Trophoblast cell (in vitro differentiated cells and primary cell): ENCODE measurements at regions not wholly inside any gene's neighbourhood (a gene's known extent, or its start where the extent isn't known, plus 50 kb on each side); places are given as distances from the start of the nearest gene placed in this dataset.

Experiments used
- DNase-seq, 2 donors: peaks; one replicate each; pipeline ENCODE4 v3.0.0-alpha.2; 2016
- H2AFZ ChIP-seq: 2 replicates; pipeline ENCODE4 v1.6.1; 2013; ENCODE audit warnings: low read length, moderate library complexity, mild to moderate bottlenecking; ENCODE audit not compliant: insufficient read depth, poor library complexity
- H2AK5ac ChIP-seq: 2 replicates; pipeline ENCODE4 v1.6.1; 2013; ENCODE audit warnings: mild to moderate bottlenecking, low read length
- H2BK120ac ChIP-seq: 2 replicates; pipeline ENCODE4 v1.6.1; 2013; ENCODE audit warnings: low read length, mild to moderate bottlenecking, moderate library complexity; ENCODE audit not compliant: insufficient read depth, poor library complexity
- H2BK12ac ChIP-seq: 2 replicates; pipeline ENCODE4 v1.6.1; 2013; ENCODE audit warnings: mild to moderate bottlenecking, low read length, moderate library complexity
- H2BK5ac ChIP-seq: 2 replicates; pipeline ENCODE4 v1.6.1; 2013; ENCODE audit warnings: low read length, low read depth, moderate library complexity, mild to moderate bottlenecking; ENCODE audit not compliant: poor library complexity
- H3K14ac ChIP-seq: 2 replicates; pipeline ENCODE4 v1.6.1; 2013; ENCODE audit warnings: mild to moderate bottlenecking, low read length
- H3K18ac ChIP-seq: 2 replicates; pipeline ENCODE4 v1.6.1; 2013; ENCODE audit warnings: mild to moderate bottlenecking, low read length
- H3K23ac ChIP-seq: 2 replicates; pipeline ENCODE4 v1.6.1; 2013; ENCODE audit warnings: low read length
- H3K27ac ChIP-seq: 2 replicates; pipeline ENCODE4 v1.5.1; 2013; ENCODE audit warnings: low read depth, mild to moderate bottlenecking, inconsistent platforms, low read length, moderate library complexity
- H3K27me3 ChIP-seq: 2 replicates; pipeline ENCODE4 v1.6.1; 2013; ENCODE audit warnings: inconsistent platforms, mild to moderate bottlenecking, low read length, moderate library complexity; ENCODE audit not compliant: insufficient read depth
- H3K36me3 ChIP-seq, 2 experiments: 1 replicate in 1 of 2; 2 replicates in 1 of 2; pipeline ENCODE4 v1.6.1; 2013; ENCODE audit warnings: low read length in 2 of 2, mild to moderate bottlenecking in 2 of 2, moderate library complexity in 1 of 2; ENCODE audit not compliant: insufficient read depth in 2 of 2, control insufficient read depth in 1 of 2
- H3K4ac ChIP-seq: 2 replicates; pipeline ENCODE4 v1.6.1; 2013; ENCODE audit warnings: low read depth, mild to moderate bottlenecking, low read length, moderate library complexity
- H3K4me1 ChIP-seq, 2 experiments: 1 replicate in 1 of 2; 2 replicates in 1 of 2; pipeline ENCODE4 v1.6.1; 2013; ENCODE audit warnings: low read length in 2 of 2, mild to moderate bottlenecking in 2 of 2, moderate library complexity in 1 of 2; ENCODE audit not compliant: insufficient read depth in 2 of 2, control insufficient read depth in 1 of 2
- H3K4me2 ChIP-seq: 2 replicates; pipeline ENCODE4 v1.6.1; 2013; ENCODE audit warnings: inconsistent platforms, mild to moderate bottlenecking, low read length, moderate library complexity
- H3K4me3 ChIP-seq: 2 replicates; pipeline ENCODE4 v1.5.1; 2013; ENCODE audit warnings: mild to moderate bottlenecking, low read depth, low read length, inconsistent platforms
- H3K79me1 ChIP-seq: one replicate; pipeline ENCODE4 v1.6.1; 2013; ENCODE audit warnings: low read length
- H3K79me2 ChIP-seq: 2 replicates; pipeline ENCODE4 v1.6.1; 2013; ENCODE audit warnings: low read length, mild to moderate bottlenecking; ENCODE audit not compliant: control insufficient read depth, insufficient read depth, poor library complexity
- H3K9ac ChIP-seq: 2 replicates; pipeline ENCODE4 v1.6.1; 2013; ENCODE audit warnings: mild to moderate bottlenecking, low read length
- H3K9me3 ChIP-seq: 2 replicates; pipeline ENCODE4 v1.6.1; 2013; ENCODE audit warnings: low read depth, mild to moderate bottlenecking, control low read depth, inconsistent platforms, low read length; ENCODE audit not compliant: insufficient read depth
- H4K12ac ChIP-seq: 2 replicates; pipeline ENCODE4 v1.6.1; 2013; ENCODE audit warnings: low read depth, mild to moderate bottlenecking, low read length, moderate library complexity
- H4K8ac ChIP-seq: 2 replicates; pipeline ENCODE4 v1.6.1; 2013; ENCODE audit warnings: low read depth, mild to moderate bottlenecking, low read length, moderate library complexity
- H4K91ac ChIP-seq: one replicate; pipeline ENCODE4 v1.6.1; 2013; ENCODE audit warnings: low read depth, mild to moderate bottlenecking, low read length, moderate library complexity
- WGBS: extraction: QIAGEN DNeasy Blood & Tissue Kit; methylation state at CpG from one replicate; pipeline ENCODE4 v1.1.7; 2013; ENCODE audit warnings: missing lambda C conversion rate; ENCODE audit not compliant: insufficient read length, insufficient coverage; ENCODE audit errors: extremely low coverage; 5-methylcytosine and 5-hydroxymethylcytosine counted together

GRCh38 chr16:66296591-66296990, 69.9 kb upstream of the CDH5 start:
- Histone ChIP-seq H4K12ac (no peak overlapping the region), H3K36me3 (no peaks in the 10 kb centered on the region), H3K27me3 (no peaks in the 10 kb centered on the region), H3K79me2 (no peaks in the 10 kb centered on the region), H3K18ac (peak overlapping the region; percentile 0), H3K9me3 (peaks cover 3% of the 10 kb centered on the region), H2BK5ac (peak overlapping the region; percentile 18), H2BK12ac (peak overlapping the region; percentile 16), H3K27ac (peak overlapping the region; percentile 7), H2AK5ac (peak overlapping the region; percentile 20), H3K4ac (no peak overlapping the region), H3K14ac (peak overlapping the region; percentile 57), H3K4me3 (no peak overlapping the region), H2AFZ (peak overlapping the region; percentile 13), H4K8ac (peak overlapping the region; percentile 3), H3K9ac (no peak overlapping the region), H4K91ac (peak overlapping the region; percentile 65), H2BK120ac (peak overlapping the region; percentile 43), H3K23ac (no peak overlapping the region), H3K4me2 (no peak overlapping the region), H3K4me1 (peaks cover 10 to 12% of the 10 kb centered on the region in 2 experiments), H3K79me1 (peaks cover 6% of the 10 kb centered on the region)
- WGBS = no CpG with 5 or more reads among the region's 5 CpGs
- DNase-seq = no peak

DNA sequence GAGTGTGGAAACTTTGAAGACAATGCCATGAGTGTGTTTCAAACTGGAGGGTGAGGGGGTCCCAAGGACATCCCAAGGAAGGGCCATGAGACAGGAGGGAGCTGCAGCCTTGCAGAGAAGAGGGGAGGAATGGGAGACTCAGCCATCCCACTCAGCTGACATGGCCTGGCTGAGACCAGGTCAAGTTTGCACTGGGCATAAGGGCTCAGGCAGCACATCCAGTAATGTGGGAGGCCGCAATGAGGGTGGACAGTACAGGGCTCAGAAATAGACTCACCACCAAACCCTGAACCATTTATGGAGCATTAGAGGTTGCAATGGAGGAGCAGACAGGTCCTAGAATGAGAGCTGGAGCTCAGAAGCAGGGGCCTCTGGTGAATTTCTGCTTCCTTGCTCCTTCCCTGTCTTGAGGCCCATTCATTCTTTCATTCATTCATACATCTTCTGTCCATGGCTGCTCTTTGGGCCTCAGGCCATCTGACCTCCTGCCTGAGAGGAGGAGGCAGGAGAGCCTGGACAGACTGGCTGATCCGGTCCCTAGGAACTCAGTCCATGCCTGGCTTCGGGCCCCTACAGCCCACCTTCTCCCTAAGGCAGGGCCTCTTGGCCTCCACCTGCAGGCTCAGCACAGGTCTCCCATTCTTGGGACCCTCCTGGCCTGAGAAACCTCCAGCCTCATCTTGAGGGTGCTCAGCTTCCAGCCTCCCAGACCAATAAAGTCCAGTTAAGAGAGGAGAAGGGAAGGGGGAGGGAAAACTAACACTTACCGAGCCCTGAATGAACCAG, 70.5 kb upstream of the CDH5 start:
- Histone ChIP-seq H3K27me3 (no peaks in the 10 kb centered on the region), H3K9ac (no peak overlapping the region), H2BK120ac (peak overlapping the region; percentile 43), H3K79me1 (peaks cover 6% of the 10 kb centered on the region), H3K18ac (no peak overlapping the region), H2AK5ac (no peak overlapping the region), H3K9me3 (peaks cover 3% of the 10 kb centered on the region), H3K4me3 (no peak overlapping the region), H3K14ac (peak overlapping the region; percentile 57), H3K36me3 (no peaks in the 10 kb centered on the region), H2BK5ac (peak overlapping the region; percentile 18), H3K79me2 (no peaks in the 10 kb centered on the region), H3K23ac (peak overlapping the region; percentile 7), H3K27ac (peak overlapping the region; percentile 61), H3K4me2 (no peak overlapping the region), H3K4ac (no peak overlapping the region), H4K8ac (peak overlapping the region; percentile 3), H3K4me1 (peaks cover 10 to 12% of the 10 kb centered on the region in 2 experiments), H4K91ac (peak overlapping the region; percentile 65), H2BK12ac (no peak overlapping the region), H2AFZ (no peak overlapping the region), H4K12ac (no peak overlapping the region)
- DNase-seq = peak; percentile 88 to 91
- no CpG with 5 or more reads among the region's 4 CpGs for WGBS

DNA sequence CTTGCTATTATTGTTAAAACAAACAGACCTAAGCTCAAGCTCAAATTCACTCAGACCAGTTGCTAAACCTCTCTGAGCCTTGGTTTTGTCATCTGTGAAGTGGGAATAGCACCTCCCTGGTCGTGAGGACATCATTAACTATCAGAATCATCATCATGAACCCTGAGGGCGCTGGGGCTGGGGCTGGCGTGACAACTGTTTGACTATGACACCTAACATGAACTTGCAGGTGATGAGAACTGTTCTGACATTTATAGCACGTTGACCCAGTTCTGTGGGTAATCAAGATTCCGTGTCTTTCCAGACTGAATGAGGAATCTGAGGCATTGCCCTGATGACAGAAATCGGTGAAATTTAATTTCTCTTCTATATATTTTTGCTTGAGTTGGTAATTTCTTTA, 71.3 kb upstream of the CDH5 start:
- peaks cover 6% of the 10 kb centered on the region for H3K79me1 ChIP-seq
- no peaks in the 10 kb centered on the region for H3K27me3 ChIP-seq
- H4K12ac ChIP-seq = no peak overlapping the region

GRCh38 chr16:66294507-66294906, 72.0 kb upstream of the CDH5 start:
- Histone ChIP-seq H3K79me2 (no peaks in the 10 kb centered on the region), H2BK5ac (no peak overlapping the region), H3K4me2 (no peak overlapping the region), H4K8ac (no peak overlapping the region), H4K91ac (no peak overlapping the region), H2AK5ac (no peak overlapping the region), H3K79me1 (peaks cover 6% of the 10 kb centered on the region), H3K27ac (no peak overlapping the region), H2BK120ac (no peak overlapping the region), H3K4me3 (no peak overlapping the region), H3K4me1 (peaks cover 10 to 12% of the 10 kb centered on the region in 2 experiments), H3K36me3 (no peaks in the 10 kb centered on the region), H3K18ac (no peak overlapping the region), H3K23ac (no peak overlapping the region), H2BK12ac (no peak overlapping the region), H2AFZ (no peak overlapping the region), H3K14ac (no peak overlapping the region), H4K12ac (no peak overlapping the region), H3K27me3 (no peaks in the 10 kb centered on the region), H3K9ac (no peak overlapping the region), H3K4ac (no peak overlapping the region), H3K9me3 (peaks cover 3% of the 10 kb centered on the region)
- no peak for DNase-seq
- WGBS = no CpG with 5 or more reads among the region's 4 CpGs

More for the DNA sequence above, 71.3 kb upstream of the CDH5 start:
- H3K18ac ChIP-seq = no peak overlapping the region
- H3K23ac ChIP-seq = no peak overlapping the region
- no peak overlapping the region for H4K91ac ChIP-seq
- peaks cover 3% of the 10 kb centered on the region for H3K9me3 ChIP-seq
- no peak overlapping the region for H2BK120ac ChIP-seq
- H3K9ac ChIP-seq = no peak overlapping the region
- no peak overlapping the region for H2AFZ ChIP-seq
- H3K14ac ChIP-seq = no peak overlapping the region
- H3K4me3 ChIP-seq = no peak overlapping the region
- peak; percentile 77 to 89 for DNase-seq
- H3K4me2 ChIP-seq = no peak overlapping the region
- no peak overlapping the region for H4K8ac ChIP-seq
- H3K79me2 ChIP-seq = no peaks in the 10 kb centered on the region
- H2BK5ac ChIP-seq = no peak overlapping the region
- WGBS = no CpG with 5 or more reads among the region's 6 CpGs
- H2AK5ac ChIP-seq = no peak overlapping the region
- no peak overlapping the region for H3K4ac ChIP-seq
- H3K36me3 ChIP-seq = no peaks in the 10 kb centered on the region
- H2BK12ac ChIP-seq = no peak overlapping the region
- H3K4me1 ChIP-seq = peaks cover 10 to 12% of the 10 kb centered on the region in 2 experiments
- H3K27ac ChIP-seq = no peak overlapping the region
